ENCODE measurements at regions not wholly inside any gene's neighbourhood (a gene's known extent, or its start where the extent isn't known, plus 50 kb on each side); places are given as distances from the start of the nearest gene placed in this dataset.
A peak's percentile ranks its signal among the peaks of the same experiment; 100 is the strongest.

- no peaks in the 10 kb centered on the region for H3K4me1 ChIP-seq (ENCODE audit: insufficient read depth, low read length, poor library complexity, severe bottlenecking)
- no peak for DNase-seq (ENCODE audit: low spot score)
- CTCF ChIA-PET, result no interaction called here
- POLR2A ChIA-PET (ENCODE audit: low non-redundant PET), result no interaction called here
- H3K36me3 ChIP-seq (ENCODE audit: insufficient read depth, low read length, poor library complexity, severe bottlenecking), result no peaks in the 10 kb centered on the region
- no peaks in the 10 kb centered on the region for H3K9me3 ChIP-seq (ENCODE audit: low read depth, low read length, poor library complexity, severe bottlenecking)
- intact Hi-C loops (cut with micrococcal nuclease; ENCODE audit: unreplicated experiment), result no loop called here
- H3K4me3 ChIP-seq (ENCODE audit: low read depth, low read length, poor library complexity, severe bottlenecking), result no peak overlapping the region
- no peak overlapping the region for H3K27ac ChIP-seq (ENCODE audit: low read depth, low read length, poor library complexity, severe bottlenecking)
- no peak for TF ChIP-seq EZH2 (IDR thresholded peaks at IDR 0.05; ENCODE audit: borderline replicate concordance, low read depth, low read length, poor library complexity, severe bottlenecking)
- TF ChIP-seq CTCF (conservative IDR thresholded peaks at IDR 0.05; ENCODE audit: low read depth, low read length), result no peak
- BruUV-seq (replicated peaks), result no TSS peak
- H3K27me3 ChIP-seq (replicated peaks; ENCODE audit: insufficient read depth, low read depth, low read length, poor library complexity), result no peaks in the 10 kb centered on the region
Measured at GRCh38 chr2:194205568-194206227, 1451.3 kb upstream of the SLC39A10 start.

- no peaks in the 10 kb centered on the region for H3K4me1 ChIP-seq (ENCODE audit: insufficient read depth, low read length, poor library complexity, severe bottlenecking)
- intact Hi-C loops (cut with micrococcal nuclease; ENCODE audit: unreplicated experiment), result no loop called here
- ChIA-PET POLR2A (ENCODE audit: low non-redundant PET) (no interaction called here), CTCF (no interaction called here)
- no peaks in the 10 kb centered on the region for H3K9me3 ChIP-seq (ENCODE audit: low read depth, low read length, poor library complexity, severe bottlenecking)
- H3K27me3 ChIP-seq (replicated peaks; ENCODE audit: insufficient read depth, low read depth, low read length, poor library complexity), result no peaks in the 10 kb centered on the region
- DNase-seq (ENCODE audit: low spot score), result peak; percentile 4
- no peak overlapping the region for H3K27ac ChIP-seq (ENCODE audit: low read depth, low read length, poor library complexity, severe bottlenecking)
- TF ChIP-seq CTCF (conservative IDR thresholded peaks at IDR 0.05; ENCODE audit: low read depth, low read length) (no peak), EZH2 (IDR thresholded peaks at IDR 0.05; ENCODE audit: borderline replicate concordance, low read depth, low read length, poor library complexity, severe bottlenecking) (no peak)
- no peaks in the 10 kb centered on the region for H3K36me3 ChIP-seq (ENCODE audit: insufficient read depth, low read length, poor library complexity, severe bottlenecking)
- BruUV-seq (replicated peaks), result no TSS peak
- no peak overlapping the region for H3K4me3 ChIP-seq (ENCODE audit: low read depth, low read length, poor library complexity, severe bottlenecking)
Measured at GRCh38 chr2:194203898-194204297, 1453.1 kb upstream of the SLC39A10 start.

- Histone ChIP-seq H3K27ac (ENCODE audit: low read depth, low read length, poor library complexity, severe bottlenecking) (no peak overlapping the region), H3K27me3 (replicated peaks; ENCODE audit: insufficient read depth, low read depth, low read length, poor library complexity) (no peaks in the 10 kb centered on the region), H3K36me3 (ENCODE audit: insufficient read depth, low read length, poor library complexity, severe bottlenecking) (no peaks in the 10 kb centered on the region), H3K9me3 (ENCODE audit: low read depth, low read length, poor library complexity, severe bottlenecking) (no peaks in the 10 kb centered on the region), H3K4me3 (ENCODE audit: low read depth, low read length, poor library complexity, severe bottlenecking) (no peak overlapping the region), H3K4me1 (ENCODE audit: insufficient read depth, low read length, poor library complexity, severe bottlenecking) (no peaks in the 10 kb centered on the region)
- TF ChIP-seq EZH2 (IDR thresholded peaks at IDR 0.05; ENCODE audit: borderline replicate concordance, low read depth, low read length, poor library complexity, severe bottlenecking) (no peak), CTCF (conservative IDR thresholded peaks at IDR 0.05; ENCODE audit: low read depth, low read length) (no peak)
- ChIA-PET POLR2A (ENCODE audit: low non-redundant PET) (no interaction called here), CTCF (no interaction called here)
- DNase-seq (ENCODE audit: low spot score), result no peak
- intact Hi-C loops (cut with micrococcal nuclease; ENCODE audit: unreplicated experiment), result loop anchor here (10.0 kb wide), 1 partner anchor 132 kb away; no protein-coding TSS in a partner anchor
- BruUV-seq (replicated peaks), result no TSS peak
Measured at GRCh38 chr2:194182888-194183287, 1474.1 kb upstream of the SLC39A10 start.
